Mesothelial cell of epicardium (in vitro differentiated cells): ENCODE measurements at regions not wholly inside any gene's neighbourhood (a gene's known extent, or its start where the extent isn't known, plus 50 kb on each side); places are given as distances from the start of the nearest gene placed in this dataset.

Experiments
- DNase-seq, 2 experiments: peaks; one replicate each; pipeline ENCODE4 v3.0.0; 2021; ENCODE audit warnings: low spot score in 2 of 2; ENCODE audit not compliant: unreplicated experiment in 2 of 2
- H3K27ac Mint-ChIP-seq: 2 replicates; pipeline ENCODE4 v1.8.0; 2021; ENCODE audit warnings: mixed read lengths
- H3K27me3 Mint-ChIP-seq: 2 replicates; pipeline ENCODE4 v1.8.0; 2021; ENCODE audit warnings: low read depth, mixed read lengths
- H3K36me3 Mint-ChIP-seq: 2 replicates; pipeline ENCODE4 v1.8.0; 2021; ENCODE audit warnings: mixed read lengths
- H3K4me1 Mint-ChIP-seq: 2 replicates; pipeline ENCODE4 v1.8.0; 2021; ENCODE audit warnings: mixed read lengths
- H3K4me3 Mint-ChIP-seq: 2 replicates; pipeline ENCODE4 v1.8.0; 2021; ENCODE audit warnings: mild to moderate bottlenecking, moderate library complexity, mixed read lengths
- H3K9me3 Mint-ChIP-seq: 2 replicates; pipeline ENCODE4 v1.8.0; 2021; ENCODE audit warnings: mixed read lengths
- CTCF ChIP-seq: fragments of 200-600 bp; sonication (generic); IDR thresholded peaks from one replicate; pipeline ENCODE4 v1.5.0; 2021; ENCODE audit warnings: antibody characterized with exemption; ENCODE audit not compliant: unreplicated experiment

GRCh38 chr6:21990577-21990976 lies 306.3 kb downstream of the PRL start:
- DNase-seq = no peak
- no peak for TF ChIP-seq CTCF
- Mint-ChIP-seq H3K4me1 (peaks cover 83% of the 10 kb centered on the region), H3K27me3 (no peaks in the 10 kb centered on the region), H3K36me3 (no peaks in the 10 kb centered on the region), H3K9me3 (no peaks in the 10 kb centered on the region), H3K27ac (peak overlapping the region; percentile 79), H3K4me3 (no peak overlapping the region)

- no peaks in the 10 kb centered on the region for H3K36me3 Mint-ChIP-seq
- DNase-seq = no peak
- H3K27me3 Mint-ChIP-seq = no peaks in the 10 kb centered on the region
- no peak overlapping the region for H3K4me3 Mint-ChIP-seq
- H3K4me1 Mint-ChIP-seq = peaks cover 85% of the 10 kb centered on the region
- TF ChIP-seq CTCF = no peak
- no peaks in the 10 kb centered on the region for H3K9me3 Mint-ChIP-seq
- peak overlapping the region; percentile 57 for H3K27ac Mint-ChIP-seq
These were observed 304.5 kb downstream of the PRL start for GRCh38 chr6:21992178-21992967.

GRCh38 chr6:21993841-21994240 lies 303.0 kb downstream of the PRL start:
- Mint-ChIP-seq H3K9me3 (no peaks in the 10 kb centered on the region), H3K4me1 (peaks cover 85% of the 10 kb centered on the region), H3K27me3 (no peaks in the 10 kb centered on the region), H3K4me3 (no peak overlapping the region), H3K36me3 (no peaks in the 10 kb centered on the region), H3K27ac (peak overlapping the region; percentile 57)
- no peak for DNase-seq
- no peak for TF ChIP-seq CTCF

- no peak for DNase-seq
- Mint-ChIP-seq H3K4me1 (peaks cover 91% of the 10 kb centered on the region), H3K4me3 (no peak overlapping the region)
These were observed 302.0 kb downstream of the PRL start for GRCh38 chr6:21994821-21995220.

GRCh38 chr6:21995318-21995717 lies 301.5 kb downstream of the PRL start:
- Mint-ChIP-seq H3K27ac (peak overlapping the region; percentile 95), H3K4me1 (peaks cover 95% of the 10 kb centered on the region), H3K36me3 (peaks cover 3% of the 10 kb centered on the region), H3K27me3 (no peaks in the 10 kb centered on the region), H3K4me3 (no peak overlapping the region), H3K9me3 (no peaks in the 10 kb centered on the region)
- no peak for DNase-seq
- no peak for TF ChIP-seq CTCF

More at GRCh38 chr6:21994821-21995220, 302.0 kb downstream of the PRL start:
- Mint-ChIP-seq H3K27me3 (no peaks in the 10 kb centered on the region), H3K27ac (peak overlapping the region; percentile 57), H3K9me3 (no peaks in the 10 kb centered on the region), H3K36me3 (no peaks in the 10 kb centered on the region)
- TF ChIP-seq CTCF = no peak
